A673 (cell line): ENCODE measurements at regions not wholly inside any gene's neighbourhood (a gene's known extent, or its start where the extent isn't known, plus 50 kb on each side); places are given as distances from the start of the nearest gene placed in this dataset.

Experiments used
- EZH2 ChIP-seq: fragments of 200-600 bp; sonication (generic); IDR thresholded peaks from 2 replicates; pipeline ENCODE4 v1.6.1; 2017; ENCODE audit warnings: borderline replicate concordance, low read depth, mild to moderate bottlenecking, mixed read lengths, antibody characterized with exemption, low read length; ENCODE audit not compliant: poor library complexity, severe bottlenecking
- TF ChIP-seq, protein P1 (sequence below): fragments of 300-800, 200-600 bp; sonication (generic); conservative IDR thresholded peaks from 2 replicates; pipeline ENCODE4 v1.5.1; 2017; ENCODE audit warnings: low read depth, mild to moderate bottlenecking, antibody characterized with exemption, low read length, moderate library complexity, mixed read lengths

DNA sequence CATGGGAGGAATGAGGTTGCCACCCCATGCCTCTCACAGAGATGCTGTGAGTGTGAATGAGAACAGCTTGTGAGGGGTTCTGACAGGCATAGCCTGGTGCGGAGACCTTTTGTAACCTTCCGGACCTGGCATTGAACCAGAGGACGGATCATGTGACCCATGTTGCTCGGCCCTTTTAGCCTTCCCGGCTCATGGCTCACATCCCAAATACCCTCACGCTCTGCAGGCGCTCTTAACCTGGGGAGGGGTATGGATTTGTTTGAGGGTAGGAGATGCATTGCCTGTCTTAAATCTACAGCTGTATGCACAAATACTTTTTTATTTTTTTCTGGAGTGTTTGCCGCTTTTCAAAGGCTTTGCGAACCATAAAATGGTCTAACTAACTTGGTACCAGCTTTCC, 102.4 kb upstream of the CRHR1 start:
- TF ChIP-seq EZH2 = no peak
- TF ChIP-seq, protein P1, sequence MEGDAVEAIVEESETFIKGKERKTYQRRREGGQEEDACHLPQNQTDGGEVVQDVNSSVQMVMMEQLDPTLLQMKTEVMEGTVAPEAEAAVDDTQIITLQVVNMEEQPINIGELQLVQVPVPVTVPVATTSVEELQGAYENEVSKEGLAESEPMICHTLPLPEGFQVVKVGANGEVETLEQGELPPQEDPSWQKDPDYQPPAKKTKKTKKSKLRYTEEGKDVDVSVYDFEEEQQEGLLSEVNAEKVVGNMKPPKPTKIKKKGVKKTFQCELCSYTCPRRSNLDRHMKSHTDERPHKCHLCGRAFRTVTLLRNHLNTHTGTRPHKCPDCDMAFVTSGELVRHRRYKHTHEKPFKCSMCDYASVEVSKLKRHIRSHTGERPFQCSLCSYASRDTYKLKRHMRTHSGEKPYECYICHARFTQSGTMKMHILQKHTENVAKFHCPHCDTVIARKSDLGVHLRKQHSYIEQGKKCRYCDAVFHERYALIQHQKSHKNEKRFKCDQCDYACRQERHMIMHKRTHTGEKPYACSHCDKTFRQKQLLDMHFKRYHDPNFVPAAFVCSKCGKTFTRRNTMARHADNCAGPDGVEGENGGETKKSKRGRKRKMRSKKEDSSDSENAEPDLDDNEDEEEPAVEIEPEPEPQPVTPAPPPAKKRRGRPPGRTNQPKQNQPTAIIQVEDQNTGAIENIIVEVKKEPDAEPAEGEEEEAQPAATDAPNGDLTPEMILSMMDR = no peak
